Cardiac muscle cell (in vitro differentiated cells and primary cell): ENCODE measurements at regions not wholly inside any gene's neighbourhood (a gene's known extent, or its start where the extent isn't known, plus 50 kb on each side); places are given as distances from the start of the nearest gene placed in this dataset.

Experiments
- DNase-seq, 2 donors: peaks; one replicate each; pipeline versions ENCODE4 v3.0.0 to v3.0.0-alpha.2; 2010 to 2017; ENCODE audit warnings: low read depth in 1 of 2, low spot score in 1 of 2
- H3K27ac ChIP-seq: fragments of 200-600 bp; sonication (generic); 2 replicates; pipeline ENCODE4 v1.5.1; 2016
- H3K27me3 ChIP-seq: fragments of 200-600 bp; sonication (generic); 2 replicates; pipeline ENCODE4 v1.6.0; 2016; ENCODE audit warnings: control low read depth
- H3K36me3 ChIP-seq: fragments of 200-600 bp; sonication (generic); 2 replicates; pipeline ENCODE4 v1.5.1; 2016; ENCODE audit warnings: control low read depth
- H3K4me1 ChIP-seq: fragments of 200-600 bp; sonication (generic); 2 replicates; pipeline ENCODE4 v1.8.1; 2017; ENCODE audit warnings: low read depth, mild to moderate bottlenecking, mixed run types
- H3K4me3 ChIP-seq: fragments of 200-600 bp; sonication (generic); 2 replicates; pipeline ENCODE4 v1.5.1; 2016; ENCODE audit warnings: mild to moderate bottlenecking
- H3K9me3 ChIP-seq: fragments of 200-600 bp; sonication (generic); 2 replicates; pipeline ENCODE4 v1.5.1; 2017; ENCODE audit warnings: low read depth, mild to moderate bottlenecking, control low read depth
- TF ChIP-seq, protein P1 (sequence below): IDR thresholded peaks from 2 replicates; pipeline ENCODE4 v1.5.1; 2012; ENCODE audit warnings: low read depth, mild to moderate bottlenecking, low read length

GRCh38 chrX:23559975-23560374 lies 107.3 kb upstream of the PRDX4 start:
- no peaks in the 10 kb centered on the region for H3K36me3 ChIP-seq
- H3K27ac ChIP-seq: no peak overlapping the region
- peaks cover 2% of the 10 kb centered on the region for H3K9me3 ChIP-seq
- TF ChIP-seq, protein P1, sequence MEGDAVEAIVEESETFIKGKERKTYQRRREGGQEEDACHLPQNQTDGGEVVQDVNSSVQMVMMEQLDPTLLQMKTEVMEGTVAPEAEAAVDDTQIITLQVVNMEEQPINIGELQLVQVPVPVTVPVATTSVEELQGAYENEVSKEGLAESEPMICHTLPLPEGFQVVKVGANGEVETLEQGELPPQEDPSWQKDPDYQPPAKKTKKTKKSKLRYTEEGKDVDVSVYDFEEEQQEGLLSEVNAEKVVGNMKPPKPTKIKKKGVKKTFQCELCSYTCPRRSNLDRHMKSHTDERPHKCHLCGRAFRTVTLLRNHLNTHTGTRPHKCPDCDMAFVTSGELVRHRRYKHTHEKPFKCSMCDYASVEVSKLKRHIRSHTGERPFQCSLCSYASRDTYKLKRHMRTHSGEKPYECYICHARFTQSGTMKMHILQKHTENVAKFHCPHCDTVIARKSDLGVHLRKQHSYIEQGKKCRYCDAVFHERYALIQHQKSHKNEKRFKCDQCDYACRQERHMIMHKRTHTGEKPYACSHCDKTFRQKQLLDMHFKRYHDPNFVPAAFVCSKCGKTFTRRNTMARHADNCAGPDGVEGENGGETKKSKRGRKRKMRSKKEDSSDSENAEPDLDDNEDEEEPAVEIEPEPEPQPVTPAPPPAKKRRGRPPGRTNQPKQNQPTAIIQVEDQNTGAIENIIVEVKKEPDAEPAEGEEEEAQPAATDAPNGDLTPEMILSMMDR: no peak
- no peak for DNase-seq
- H3K4me1 ChIP-seq: no peaks in the 10 kb centered on the region
- H3K4me3 ChIP-seq: no peak overlapping the region
- no peaks in the 10 kb centered on the region for H3K27me3 ChIP-seq

DNA sequence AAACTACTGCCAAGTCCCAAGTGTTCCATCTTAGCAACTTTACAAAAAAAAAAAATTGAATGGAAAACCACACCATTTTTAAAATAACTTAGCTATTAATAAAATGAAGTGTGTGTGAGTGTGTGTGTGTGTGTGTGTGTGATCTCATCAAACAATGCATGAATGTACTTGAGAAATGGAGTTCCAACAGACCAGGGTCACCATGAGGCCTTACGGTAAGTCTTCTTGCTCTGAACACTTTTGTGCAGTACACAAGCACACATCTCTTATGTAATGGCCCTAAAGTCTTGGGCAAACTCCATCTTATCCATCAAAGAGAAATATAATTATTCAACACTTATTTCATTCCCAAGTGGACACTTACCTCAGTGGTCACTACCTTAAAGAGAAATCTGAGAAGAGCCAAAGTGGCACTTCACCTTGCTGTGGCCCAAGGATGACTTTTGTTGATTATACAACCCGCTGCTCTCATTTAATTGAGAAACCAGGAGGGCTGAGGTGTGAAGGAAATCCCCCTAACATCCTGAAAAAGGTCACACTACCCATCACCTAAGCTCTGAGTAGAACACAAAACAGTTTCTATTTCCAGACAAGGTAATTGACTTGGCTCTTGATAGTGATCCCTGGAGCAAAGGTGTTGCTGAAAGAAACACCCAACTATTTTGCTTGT lies 96.5 kb upstream of the PRDX4 start:
- no peaks in the 10 kb centered on the region for H3K9me3 ChIP-seq
- H3K4me3 ChIP-seq: no peak overlapping the region
- no peaks in the 10 kb centered on the region for H3K27me3 ChIP-seq
- H3K36me3 ChIP-seq: no peaks in the 10 kb centered on the region
- H3K27ac ChIP-seq: no peak overlapping the region
- no peaks in the 10 kb centered on the region for H3K4me1 ChIP-seq
- TF ChIP-seq, protein P1: no peak
- DNase-seq: no peak

DNA sequence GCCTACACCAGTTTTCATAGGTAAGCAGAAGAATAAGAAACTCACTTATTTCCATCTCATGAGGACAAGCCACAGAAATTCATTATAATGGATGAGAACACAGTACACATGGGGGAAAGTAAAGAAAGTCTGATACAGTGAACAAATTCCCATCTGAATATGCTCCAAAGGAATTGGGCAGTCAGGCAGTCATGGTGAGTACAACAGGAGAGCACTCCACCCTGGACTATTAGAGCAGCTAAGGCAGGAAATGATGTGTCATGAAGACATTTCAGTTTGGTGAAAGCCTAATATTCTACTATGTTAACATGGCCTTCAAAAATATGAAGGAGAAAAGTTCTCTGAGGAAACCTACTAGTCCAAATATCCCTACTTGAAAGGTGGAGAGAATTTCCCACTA lies 92.0 kb upstream of the PRDX4 start:
- TF ChIP-seq, protein P1: no peak
- Histone ChIP-seq H3K36me3 (no peaks in the 10 kb centered on the region), H3K27ac (no peak overlapping the region), H3K27me3 (no peaks in the 10 kb centered on the region), H3K9me3 (no peaks in the 10 kb centered on the region), H3K4me3 (no peak overlapping the region), H3K4me1 (no peaks in the 10 kb centered on the region)
- no peak for DNase-seq

DNA sequence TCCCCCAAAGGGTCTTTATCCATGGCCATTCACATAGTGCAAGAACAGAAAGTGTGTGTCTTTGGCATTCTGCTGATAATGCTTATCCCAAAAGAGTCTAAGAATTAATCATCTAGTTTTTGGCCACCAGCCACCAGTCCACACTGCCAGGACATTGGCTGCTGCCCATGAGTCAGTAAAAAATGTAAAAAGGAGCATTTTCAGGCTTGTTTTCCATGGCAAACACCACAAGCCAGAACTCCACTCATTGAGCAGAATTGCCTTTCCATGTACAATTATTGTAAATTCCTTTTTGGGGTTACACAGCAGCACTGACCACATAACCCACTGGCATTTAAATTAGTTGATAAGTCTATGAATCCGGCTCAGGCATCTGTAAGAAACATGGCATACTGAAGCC lies 89.2 kb upstream of the PRDX4 start:
- H3K9me3 ChIP-seq: no peaks in the 10 kb centered on the region
- no peaks in the 10 kb centered on the region for H3K4me1 ChIP-seq
- H3K36me3 ChIP-seq: no peaks in the 10 kb centered on the region
- no peak overlapping the region for H3K27ac ChIP-seq
- peak in 1 of 2 donors; percentile 13 for DNase-seq
- TF ChIP-seq, protein P1: no peak
- H3K4me3 ChIP-seq: no peak overlapping the region
- no peaks in the 10 kb centered on the region for H3K27me3 ChIP-seq

DNA sequence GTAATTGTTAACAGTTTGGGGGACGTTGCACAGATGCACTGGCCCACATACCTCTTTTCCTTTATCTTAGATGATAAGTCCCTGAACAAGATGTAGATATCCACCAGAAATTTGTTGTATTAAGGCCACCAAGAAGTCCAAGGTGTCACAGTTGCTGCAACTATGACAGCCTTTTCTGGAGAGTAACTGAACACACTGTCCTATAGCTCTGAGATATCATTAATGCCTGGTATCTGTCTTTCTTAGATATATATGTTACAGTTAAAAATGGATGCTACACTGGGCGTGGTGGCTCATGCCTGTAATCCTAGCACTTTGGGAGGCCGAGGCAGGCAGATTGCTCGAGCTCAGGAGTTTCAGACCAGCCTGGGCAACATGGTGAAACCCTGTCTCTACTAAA lies 77.8 kb upstream of the PRDX4 start:
- TF ChIP-seq, protein P1: no peak
- Histone ChIP-seq H3K27me3 (no peaks in the 10 kb centered on the region), H3K9me3 (no peaks in the 10 kb centered on the region), H3K36me3 (no peaks in the 10 kb centered on the region), H3K4me3 (no peak overlapping the region), H3K27ac (no peak overlapping the region), H3K4me1 (no peaks in the 10 kb centered on the region)
- DNase-seq: no peak
